ENCODE measurements at regions not wholly inside any gene's neighbourhood (a gene's known extent, or its start where the extent isn't known, plus 50 kb on each side); places are given as distances from the start of the nearest gene placed in this dataset.

- TF ChIP-seq POLR2AphosphoS5 (IDR thresholded peaks at IDR 0.05; ENCODE audit: low read depth, low read length) (no peak), POLR2A (IDR thresholded peaks at IDR 0.05; ENCODE audit: borderline replicate concordance, extremely low read depth, insufficient read depth, insufficient read length) (no peak), EZH2 (IDR thresholded peaks at IDR 0.05) (no peak), TCF7L2 (IDR thresholded peaks at IDR 0.05; ENCODE audit: borderline replicate concordance, extremely low read depth, insufficient read depth, insufficient read length) (no peak), CTCF (IDR thresholded peaks at IDR 0.05 in 2 of 3, conservative IDR thresholded peaks at IDR 0.05 in 1 of 3; ENCODE audit: borderline replicate concordance in 1 of 3, insufficient read depth in 1 of 3, low read depth in 2 of 3, low read length in 2 of 3) (no peak), CBX3 (IDR thresholded peaks at IDR 0.05; ENCODE audit: low read depth) (no peak), YY1 (IDR thresholded peaks at IDR 0.05; ENCODE audit: extremely low read depth, insufficient replicate concordance, low read depth, low read length) (no peak), RAD21 (IDR thresholded peaks at IDR 0.05; ENCODE audit: low read depth) (no peak), JUND (IDR thresholded peaks at IDR 0.05) (no peak), ATF3 (IDR thresholded peaks at IDR 0.05) (no peak), CEBPB (IDR thresholded peaks at IDR 0.05; ENCODE audit: low read depth) (no peak)
Observed at GRCh38 chr4:136805617-136806016, 726.7 kb downstream of the PCDH18 start.

Measured in HCT116 (cell line).